HEK293 (cell line): ENCODE measurements at regions not wholly inside any gene's neighbourhood (a gene's known extent, or its start where the extent isn't known, plus 50 kb on each side); places are given as distances from the start of the nearest gene placed in this dataset.

Experiments
- CTCF ChIA-PET: fragments of 350-600 bp; formaldehyde crosslinking; extraction: SDS; loops from one replicate; lab custom pipeline; 2021; ENCODE audit warnings: antibody characterized with exemption; lab: Yijun Ruan, JAX
- POLR2A ChIA-PET: fragments of 300-600 bp; formaldehyde crosslinking; extraction: SDS; loops from one replicate; lab custom pipeline; 2020; ENCODE audit warnings: antibody characterized with exemption, inconsistent platforms; lab: Yijun Ruan, JAX
- H3K27ac ChIP-seq: fragments of 200-500 bp; sonication (Bioruptor generic); 2 replicates; pipeline ENCODE4 v1.5.1; 2014; ENCODE audit warnings: low read depth, low read length, control low read depth, inconsistent platforms; ENCODE audit errors: extremely low read depth
- H3K36me3 ChIP-seq, 2 experiments: fragments of 200-500 bp in 1 of 2; sonication (Bioruptor generic) in 1 of 2; 1 replicate in 1 of 2; 2 replicates in 1 of 2; pipeline ENCODE4 v1.5.1; 2014 to 2017; ENCODE audit warnings: inconsistent platforms in 2 of 2, low read length in 2 of 2; ENCODE audit not compliant: control insufficient read depth in 2 of 2, insufficient read depth in 1 of 2
- H3K4me1 ChIP-seq: fragments of 200-500 bp; sonication (Bioruptor generic); 2 replicates; pipeline ENCODE4 v1.5.1; 2014; ENCODE audit warnings: mild to moderate bottlenecking, low read length, inconsistent platforms; ENCODE audit not compliant: control insufficient read depth, insufficient read depth
- H3K4me3 ChIP-seq: 2 replicates; pipeline ENCODE4 v1.5.1; 2011; ENCODE audit warnings: low read depth, mild to moderate bottlenecking, control low read depth, low read length, moderate library complexity
- H3K9me3 ChIP-seq: fragments of 200-500 bp; sonication (Bioruptor generic); 2 replicates; pipeline ENCODE4 v1.5.1; 2014; ENCODE audit warnings: low read depth, low read length, inconsistent platforms; ENCODE audit not compliant: control insufficient read depth, insufficient read depth
- EGR2 ChIP-seq: fragments of 450-650 bp; formaldehyde crosslinking; IDR thresholded peaks from 2 replicates; pipeline ENCODE4 v1.5.1; 2016; ENCODE audit warnings: low read depth, missing biosample characterization, missing genetic modification characterization
- HOXD13 ChIP-seq: sonication (generic); formaldehyde crosslinking; IDR thresholded peaks from 2 replicates; pipeline ENCODE4 v1.8.0; 2022; ENCODE audit warnings: missing genetic modification reagents, borderline replicate concordance
- KLF16 ChIP-seq: fragments of 450-650 bp; formaldehyde crosslinking; IDR thresholded peaks from 2 replicates; pipeline ENCODE4 v1.5.1; 2017; ENCODE audit warnings: missing biosample characterization, missing genetic modification characterization
- PRDM1 ChIP-seq: fragments of 450-650 bp; formaldehyde crosslinking; IDR thresholded peaks from 2 replicates; pipeline ENCODE4; 2016; ENCODE audit warnings: missing biosample characterization, missing genetic modification characterization
- YY1 ChIP-seq: fragments of 450-650 bp; formaldehyde crosslinking; IDR thresholded peaks from 2 replicates; pipeline ENCODE4 v1.5.1; 2018; ENCODE audit warnings: missing biosample characterization, missing genetic modification characterization
- ZBTB21 ChIP-seq: fragments of 450-650 bp; formaldehyde crosslinking; IDR thresholded peaks from 2 replicates; pipeline ENCODE4 v1.5.1; 2017; ENCODE audit warnings: missing biosample characterization, missing genetic modification characterization
- ZFHX2 ChIP-seq: fragments of 450-650 bp; formaldehyde crosslinking; conservative IDR thresholded peaks from 2 replicates; pipeline ENCODE4 v1.5.1; 2016; ENCODE audit warnings: missing biosample characterization, missing genetic modification characterization
- ZNF121 ChIP-seq: fragments of 450-650 bp; formaldehyde crosslinking; IDR thresholded peaks from 2 replicates; pipeline ENCODE4 v1.5.1; 2016; ENCODE audit warnings: missing biosample characterization, missing genetic modification characterization
- ZNF214 ChIP-seq: fragments of 450-650 bp; formaldehyde crosslinking; IDR thresholded peaks from 2 replicates; pipeline ENCODE4 v1.5.1; 2017; ENCODE audit warnings: missing biosample characterization, mild to moderate bottlenecking, missing genetic modification characterization, borderline replicate concordance
- ZNF23 ChIP-seq: fragments of 450-650 bp; formaldehyde crosslinking; IDR thresholded peaks from 2 replicates; pipeline ENCODE4 v1.5.1; 2016; ENCODE audit warnings: missing biosample characterization, missing genetic modification characterization, borderline replicate concordance
- ZNF239 ChIP-seq: fragments of 450-650 bp; formaldehyde crosslinking; IDR thresholded peaks from 2 replicates; pipeline ENCODE4 v1.5.1; 2016; ENCODE audit warnings: missing biosample characterization, missing genetic modification characterization
- ZNF292 ChIP-seq: fragments of 450-650 bp; formaldehyde crosslinking; IDR thresholded peaks from 2 replicates; pipeline ENCODE4 v1.5.1; 2016; ENCODE audit warnings: low read depth, missing biosample characterization, missing genetic modification characterization, borderline replicate concordance
- ZNF335 ChIP-seq: fragments of 450-650 bp; formaldehyde crosslinking; conservative IDR thresholded peaks from 2 replicates; pipeline ENCODE4 v1.5.1; 2016; ENCODE audit warnings: missing biosample characterization, missing genetic modification characterization
- ZNF366 ChIP-seq: fragments of 450-650 bp; formaldehyde crosslinking; conservative IDR thresholded peaks from 2 replicates; pipeline ENCODE4 v1.5.1; 2016; ENCODE audit warnings: missing biosample characterization, missing genetic modification characterization
- ZNF433 ChIP-seq: fragments of 450-650 bp; formaldehyde crosslinking; IDR thresholded peaks from 2 replicates; pipeline ENCODE4 v1.5.1; 2016; ENCODE audit warnings: missing biosample characterization, missing genetic modification characterization, low read depth
- ZNF510 ChIP-seq: fragments of 450-650 bp; formaldehyde crosslinking; IDR thresholded peaks from 2 replicates; pipeline ENCODE4 v1.5.1; 2018; ENCODE audit warnings: mild to moderate bottlenecking, missing genetic modification characterization, missing biosample characterization; ENCODE audit not compliant: insufficient replicate concordance
- ZNF529 ChIP-seq: fragments of 450-650 bp; formaldehyde crosslinking; IDR thresholded peaks from 2 replicates; pipeline ENCODE4 v1.5.1; 2017; ENCODE audit warnings: missing genetic modification characterization, missing biosample characterization; ENCODE audit not compliant: insufficient replicate concordance
- ZNF692 ChIP-seq: fragments of 450-650 bp; formaldehyde crosslinking; IDR thresholded peaks from 2 replicates; pipeline ENCODE4 v1.5.1; 2016; ENCODE audit warnings: missing biosample characterization, missing genetic modification characterization
- ZSCAN18 ChIP-seq: fragments of 450-650 bp; formaldehyde crosslinking; IDR thresholded peaks from 2 replicates; pipeline ENCODE4 v1.5.1; 2016; ENCODE audit warnings: missing biosample characterization, missing genetic modification characterization
- TF ChIP-seq, protein P1 (sequence below): fragments of 450-650 bp; formaldehyde crosslinking; IDR thresholded peaks from 2 replicates; pipeline ENCODE4 v1.5.1; 2017; ENCODE audit warnings: missing biosample characterization, missing genetic modification characterization
- TF ChIP-seq, protein P2 (sequence below): fragments of 450-650 bp; formaldehyde crosslinking; IDR thresholded peaks from 2 replicates; pipeline ENCODE4 v1.5.1; 2016; ENCODE audit warnings: missing biosample characterization, missing genetic modification characterization
- TF ChIP-seq, protein P3 (sequence below): fragments of 450-650 bp; formaldehyde crosslinking; optimal IDR thresholded peaks from 2 replicates; pipeline ENCODE3; 2016; ENCODE audit warnings: missing biosample characterization, mild to moderate bottlenecking, missing genetic modification characterization
- TF ChIP-seq, protein P4 (sequence below): fragments of 450-650 bp; IDR thresholded peaks from 2 replicates; pipeline ENCODE4 v1.5.1; 2018; ENCODE audit warnings: missing biosample characterization, mild to moderate bottlenecking, missing genetic modification characterization

DNA sequence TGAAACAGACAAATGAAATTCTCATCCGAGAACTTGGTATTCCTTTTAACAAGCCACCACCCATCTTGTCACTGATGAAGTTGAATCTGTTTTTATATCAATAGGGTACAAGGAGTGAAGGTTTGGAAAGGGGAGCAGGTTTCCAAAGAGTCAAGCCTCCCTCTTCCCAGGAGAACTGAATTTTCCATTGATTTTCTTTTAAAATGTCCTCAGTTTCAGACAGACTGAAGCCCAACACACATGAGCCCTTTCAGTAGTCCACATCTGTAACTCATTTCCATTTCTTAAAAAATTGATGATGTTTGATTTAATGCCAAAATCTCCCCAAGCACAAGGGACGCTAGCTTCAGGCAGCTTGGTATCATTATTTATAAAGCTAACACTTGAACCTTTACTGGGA lies 187.7 kb downstream of the FOXB1 start:
- CTCF ChIA-PET = no interaction called here

GRCh38 chr15:60195611-60196010 lies 191.5 kb downstream of the FOXB1 start:
- POLR2A ChIA-PET = no interaction called here
- no peak overlapping the region for H3K27ac ChIP-seq
- H3K4me1 ChIP-seq = no peaks in the 10 kb centered on the region
- TF ChIP-seq ZNF292 (no peak), ZNF529 (tag by site-specific recombination) (no peak)
- TF ChIP-seq, protein P1, sequence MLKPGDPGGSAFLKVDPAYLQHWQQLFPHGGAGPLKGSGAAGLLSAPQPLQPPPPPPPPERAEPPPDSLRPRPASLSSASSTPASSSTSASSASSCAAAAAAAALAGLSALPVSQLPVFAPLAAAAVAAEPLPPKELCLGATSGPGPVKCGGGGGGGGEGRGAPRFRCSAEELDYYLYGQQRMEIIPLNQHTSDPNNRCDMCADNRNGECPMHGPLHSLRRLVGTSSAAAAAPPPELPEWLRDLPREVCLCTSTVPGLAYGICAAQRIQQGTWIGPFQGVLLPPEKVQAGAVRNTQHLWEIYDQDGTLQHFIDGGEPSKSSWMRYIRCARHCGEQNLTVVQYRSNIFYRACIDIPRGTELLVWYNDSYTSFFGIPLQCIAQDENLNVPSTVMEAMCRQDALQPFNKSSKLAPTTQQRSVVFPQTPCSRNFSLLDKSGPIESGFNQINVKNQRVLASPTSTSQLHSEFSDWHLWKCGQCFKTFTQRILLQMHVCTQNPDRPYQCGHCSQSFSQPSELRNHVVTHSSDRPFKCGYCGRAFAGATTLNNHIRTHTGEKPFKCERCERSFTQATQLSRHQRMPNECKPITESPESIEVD (tag by site-specific recombination) = no peak
- H3K4me3 ChIP-seq = no peak overlapping the region
- CTCF ChIA-PET = interaction anchor here (1.2 kb wide), 1 partner anchor 17 kb away, joined by 8 read pairs; no protein-coding TSS in a partner anchor
- no peaks in the 10 kb centered on the region for H3K9me3 ChIP-seq
- no peaks in the 10 kb centered on the region for H3K36me3 ChIP-seq

More for the DNA sequence above, 187.7 kb downstream of the FOXB1 start:
- POLR2A ChIA-PET = no interaction called here
- no peaks in the 10 kb centered on the region for H3K36me3 ChIP-seq
- no peak overlapping the region for H3K4me3 ChIP-seq
- H3K9me3 ChIP-seq = no peaks in the 10 kb centered on the region
- no peak overlapping the region for H3K27ac ChIP-seq
- no peaks in the 10 kb centered on the region for H3K4me1 ChIP-seq
- no peak for TF ChIP-seq EGR2 (tag by site-specific recombination)
- TF ChIP-seq ZNF214 = no peak
- TF ChIP-seq ZNF239 (tag by site-specific recombination) = no peak
- no peak for TF ChIP-seq ZNF335
- no peak for TF ChIP-seq ZNF510 (tag by site-specific recombination)
- TF ChIP-seq ZNF23 (tag by site-specific recombination) = no peak
- TF ChIP-seq, protein P2, sequence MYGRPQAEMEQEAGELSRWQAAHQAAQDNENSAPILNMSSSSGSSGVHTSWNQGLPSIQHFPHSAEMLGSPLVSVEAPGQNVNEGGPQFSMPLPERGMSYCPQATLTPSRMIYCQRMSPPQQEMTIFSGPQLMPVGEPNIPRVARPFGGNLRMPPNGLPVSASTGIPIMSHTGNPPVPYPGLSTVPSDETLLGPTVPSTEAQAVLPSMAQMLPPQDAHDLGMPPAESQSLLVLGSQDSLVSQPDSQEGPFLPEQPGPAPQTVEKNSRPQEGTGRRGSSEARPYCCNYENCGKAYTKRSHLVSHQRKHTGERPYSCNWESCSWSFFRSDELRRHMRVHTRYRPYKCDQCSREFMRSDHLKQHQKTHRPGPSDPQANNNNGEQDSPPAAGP (tag by site-specific recombination) = no peak
- TF ChIP-seq ZNF366 (tag by site-specific recombination) = no peak

- CTCF ChIA-PET = no interaction called here
- Histone ChIP-seq H3K36me3 (no peaks in the 10 kb centered on the region), H3K4me1 (no peaks in the 10 kb centered on the region), H3K4me3 (no peak overlapping the region), H3K27ac (no peak overlapping the region), H3K9me3 (no peaks in the 10 kb centered on the region)
- POLR2A ChIA-PET = no interaction called here
- TF ChIP-seq HOXD13 (CRISPR knock-in tag) (no peak), PRDM1 (tag by site-specific recombination) (no peak), ZSCAN18 (tag by site-specific recombination) (no peak), ZNF510 (tag by site-specific recombination) (no peak), YY1 (tag by site-specific recombination) (no peak), ZNF121 (no peak), ZNF692 (no peak), KLF16 (no peak), ZFHX2 (no peak), ZBTB21 (no peak), ZNF433 (tag by site-specific recombination) (no peak)
- TF ChIP-seq, protein P3, sequence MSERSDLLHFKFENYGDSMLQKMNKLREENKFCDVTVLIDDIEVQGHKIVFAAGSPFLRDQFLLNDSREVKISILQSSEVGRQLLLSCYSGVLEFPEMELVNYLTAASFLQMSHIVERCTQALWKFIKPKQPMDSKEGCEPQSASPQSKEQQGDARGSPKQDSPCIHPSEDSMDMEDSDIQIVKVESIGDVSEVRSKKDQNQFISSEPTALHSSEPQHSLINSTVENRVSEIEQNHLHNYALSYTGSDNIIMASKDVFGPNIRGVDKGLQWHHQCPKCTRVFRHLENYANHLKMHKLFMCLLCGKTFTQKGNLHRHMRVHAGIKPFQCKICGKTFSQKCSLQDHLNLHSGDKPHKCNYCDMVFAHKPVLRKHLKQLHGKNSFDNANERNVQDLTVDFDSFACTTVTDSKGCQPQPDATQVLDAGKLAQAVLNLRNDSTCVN (tag by site-specific recombination) = no peak
- TF ChIP-seq, protein P4, sequence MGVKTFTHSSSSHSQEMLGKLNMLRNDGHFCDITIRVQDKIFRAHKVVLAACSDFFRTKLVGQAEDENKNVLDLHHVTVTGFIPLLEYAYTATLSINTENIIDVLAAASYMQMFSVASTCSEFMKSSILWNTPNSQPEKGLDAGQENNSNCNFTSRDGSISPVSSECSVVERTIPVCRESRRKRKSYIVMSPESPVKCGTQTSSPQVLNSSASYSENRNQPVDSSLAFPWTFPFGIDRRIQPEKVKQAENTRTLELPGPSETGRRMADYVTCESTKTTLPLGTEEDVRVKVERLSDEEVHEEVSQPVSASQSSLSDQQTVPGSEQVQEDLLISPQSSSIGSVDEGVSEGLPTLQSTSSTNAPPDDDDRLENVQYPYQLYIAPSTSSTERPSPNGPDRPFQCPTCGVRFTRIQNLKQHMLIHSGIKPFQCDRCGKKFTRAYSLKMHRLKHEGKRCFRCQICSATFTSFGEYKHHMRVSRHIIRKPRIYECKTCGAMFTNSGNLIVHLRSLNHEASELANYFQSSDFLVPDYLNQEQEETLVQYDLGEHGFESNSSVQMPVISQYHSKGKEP = no peak
Measured at GRCh38 chr15:60204131-60204885, 193.5 kb downstream of the ANXA2 start.
